C4-2B (cell line): ENCODE measurements at regions not wholly inside any gene's neighbourhood (a gene's known extent, or its start where the extent isn't known, plus 50 kb on each side); places are given as distances from the start of the nearest gene placed in this dataset.

ENCODE experiments used
- ZFX ChIP-seq: fragments of 450-650 bp; IDR thresholded peaks from 2 replicates; pipeline ENCODE4 v1.6.1; 2017
- TF ChIP-seq, protein P1 (sequence below): fragments of 450-650 bp; conservative IDR thresholded peaks from 2 replicates; pipeline ENCODE4 v1.5.1; 2017; ENCODE audit warnings: mild to moderate bottlenecking

- TF ChIP-seq, protein P1, sequence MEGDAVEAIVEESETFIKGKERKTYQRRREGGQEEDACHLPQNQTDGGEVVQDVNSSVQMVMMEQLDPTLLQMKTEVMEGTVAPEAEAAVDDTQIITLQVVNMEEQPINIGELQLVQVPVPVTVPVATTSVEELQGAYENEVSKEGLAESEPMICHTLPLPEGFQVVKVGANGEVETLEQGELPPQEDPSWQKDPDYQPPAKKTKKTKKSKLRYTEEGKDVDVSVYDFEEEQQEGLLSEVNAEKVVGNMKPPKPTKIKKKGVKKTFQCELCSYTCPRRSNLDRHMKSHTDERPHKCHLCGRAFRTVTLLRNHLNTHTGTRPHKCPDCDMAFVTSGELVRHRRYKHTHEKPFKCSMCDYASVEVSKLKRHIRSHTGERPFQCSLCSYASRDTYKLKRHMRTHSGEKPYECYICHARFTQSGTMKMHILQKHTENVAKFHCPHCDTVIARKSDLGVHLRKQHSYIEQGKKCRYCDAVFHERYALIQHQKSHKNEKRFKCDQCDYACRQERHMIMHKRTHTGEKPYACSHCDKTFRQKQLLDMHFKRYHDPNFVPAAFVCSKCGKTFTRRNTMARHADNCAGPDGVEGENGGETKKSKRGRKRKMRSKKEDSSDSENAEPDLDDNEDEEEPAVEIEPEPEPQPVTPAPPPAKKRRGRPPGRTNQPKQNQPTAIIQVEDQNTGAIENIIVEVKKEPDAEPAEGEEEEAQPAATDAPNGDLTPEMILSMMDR = no peak
- no peak for TF ChIP-seq ZFX
Measured at GRCh38 chr2:239828192-239828972, 196.8 kb downstream of the NDUFA10 start.
